Ramos (cell line): ENCODE measurements at regions not wholly inside any gene's neighbourhood (a gene's known extent, or its start where the extent isn't known, plus 50 kb on each side); places are given as distances from the start of the nearest gene placed in this dataset.

Source experiments
- in situ Hi-C: fragments of 300-500 bp; cut with MboI; formaldehyde crosslinking; loops from one replicate; pipeline ENCODE4 v1.14.3; 2022; ENCODE audit warnings: low sequenced_read_pairs; ENCODE audit not compliant: unreplicated experiment

DNA sequence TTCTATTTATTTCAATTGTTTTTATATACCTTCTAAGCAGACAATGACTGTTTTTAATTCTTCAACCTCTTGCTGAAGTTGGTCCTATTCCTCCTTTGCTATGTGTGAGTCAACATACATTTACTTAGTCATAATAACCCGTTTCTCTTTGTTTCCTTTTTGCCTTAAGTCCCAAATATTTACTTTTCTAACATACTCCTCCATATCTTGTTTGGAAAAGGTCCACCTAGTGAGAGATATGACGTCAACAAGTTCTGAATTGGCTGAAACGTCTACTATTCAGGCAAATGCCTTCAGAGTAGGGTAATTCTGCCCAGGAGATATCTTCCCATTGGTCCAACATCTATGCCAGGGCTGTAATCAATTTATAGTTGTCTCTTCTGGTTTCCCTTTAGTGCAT is 179.3 kb upstream of the GEMIN8 start:
- in situ Hi-C loops: no loop called here

DNA sequence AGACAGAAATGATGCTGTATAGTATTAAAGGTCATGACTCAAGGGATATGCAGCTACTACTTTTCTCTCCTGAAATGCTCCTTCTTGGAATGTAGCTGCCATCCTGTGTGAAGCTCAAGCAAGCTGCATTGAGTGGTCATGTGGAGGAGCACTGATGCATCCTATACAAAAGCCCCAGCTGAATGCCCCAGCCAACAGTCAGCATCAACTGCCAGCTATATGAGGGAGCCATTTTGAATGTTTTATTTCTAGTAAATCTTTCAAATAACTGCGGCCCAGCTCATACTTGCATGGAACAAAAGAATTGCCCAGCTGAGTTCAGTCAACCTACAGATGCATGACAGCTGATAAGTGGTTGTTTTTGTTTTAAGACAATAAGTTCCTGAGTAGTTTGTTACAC is 165.0 kb upstream of the GEMIN8 start:
- in situ Hi-C loops: no loop called here

DNA sequence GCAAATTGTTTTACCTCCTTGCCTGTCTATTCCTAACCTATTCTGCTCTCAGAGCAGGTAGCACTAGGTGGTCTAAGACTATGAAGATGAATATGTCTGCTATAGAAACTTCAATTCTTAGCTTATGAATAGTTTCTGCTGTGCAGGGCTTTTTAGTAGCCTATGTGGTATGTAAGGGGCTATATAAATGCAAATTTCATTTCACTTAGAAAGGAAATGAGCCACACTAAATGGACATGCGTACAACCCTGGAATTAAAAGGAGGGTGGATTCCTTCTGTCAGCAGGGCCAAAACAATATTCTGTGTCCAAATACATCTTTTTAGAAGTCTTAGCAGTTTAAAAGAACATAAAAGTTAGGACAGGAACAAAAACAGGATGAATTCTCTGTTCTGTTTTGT is 163.9 kb upstream of the GEMIN8 start:
- in situ Hi-C loops: no loop called here

DNA sequence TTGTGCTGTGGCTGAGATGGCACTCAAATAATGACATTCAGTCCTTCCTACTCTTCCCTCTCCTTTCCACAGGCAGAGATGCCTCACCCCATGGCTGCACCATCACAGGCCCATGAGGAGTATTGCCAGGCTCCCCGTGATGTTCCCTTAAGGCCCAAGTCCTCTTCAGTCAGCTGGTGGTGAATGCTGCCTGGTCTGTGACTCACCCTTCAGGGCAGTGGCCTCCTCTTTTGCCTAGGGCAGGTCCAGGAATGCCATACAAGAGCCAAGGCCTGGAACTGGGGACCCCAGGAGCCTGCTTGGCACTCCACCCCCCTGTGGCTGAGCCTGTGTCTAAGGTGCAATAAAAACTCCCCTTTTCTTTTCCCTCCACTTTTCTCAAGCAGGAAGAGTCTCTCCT is 144.2 kb upstream of the GEMIN8 start:
- in situ Hi-C loops: no loop called here

DNA sequence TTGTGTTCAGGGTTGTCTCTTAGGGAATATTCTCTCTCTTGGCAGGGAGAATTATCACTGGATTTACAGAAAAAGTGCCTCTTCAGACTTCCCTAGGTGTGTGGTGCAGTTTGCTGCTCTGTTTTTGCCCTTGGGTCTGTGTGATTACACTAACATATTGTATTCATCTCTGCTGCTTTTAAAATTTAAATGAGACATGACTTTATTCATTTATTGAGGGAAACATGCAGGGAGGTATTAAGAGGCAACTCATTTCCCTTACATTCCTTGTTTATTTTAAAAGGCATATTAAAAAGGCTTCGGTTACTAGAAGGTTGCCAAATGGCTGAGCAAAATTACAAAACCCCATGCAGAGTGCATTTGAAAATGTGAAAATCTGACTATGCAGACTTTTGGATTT is 135.1 kb upstream of the GEMIN8 start:
- in situ Hi-C loops: no loop called here

DNA sequence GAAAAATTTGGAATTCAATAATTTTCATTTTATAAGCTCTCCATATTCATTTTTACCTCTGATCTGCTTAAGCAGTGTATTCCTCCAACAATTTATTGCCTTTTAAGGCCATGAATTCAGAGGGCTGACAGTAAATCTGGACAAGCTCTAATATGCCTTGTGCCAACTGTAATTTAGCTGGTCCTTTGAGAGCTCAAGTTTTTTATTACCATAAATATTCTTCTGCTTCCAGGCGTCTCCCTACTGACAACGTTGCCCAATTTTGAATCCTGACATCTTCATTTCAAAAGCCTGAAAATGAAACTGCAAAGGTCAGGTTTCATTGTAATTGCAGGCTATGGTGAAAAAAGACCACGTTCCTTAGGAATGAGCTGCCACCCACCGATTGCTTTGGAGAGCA is 95.8 kb upstream of the GEMIN8 start:
- in situ Hi-C loops: no loop called here

DNA sequence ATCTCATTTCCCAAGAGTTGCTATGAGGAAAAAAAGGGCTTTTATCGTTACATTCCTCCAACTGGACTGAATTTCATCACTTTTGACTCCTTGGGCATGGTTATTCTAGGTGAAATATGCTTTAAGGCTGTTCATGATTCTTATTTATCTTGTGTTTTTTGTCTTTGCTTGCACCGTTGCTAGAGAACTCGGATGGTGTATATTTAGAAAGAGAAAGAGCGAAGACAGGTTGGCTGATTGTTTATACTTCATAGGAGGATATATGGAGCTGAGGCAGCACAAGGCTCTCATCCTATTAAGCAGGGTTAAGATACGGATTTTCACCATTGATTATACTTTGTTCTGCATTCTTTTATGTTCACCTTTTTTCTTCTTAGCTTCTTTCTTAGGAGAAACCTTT is 94.9 kb upstream of the GEMIN8 start:
- in situ Hi-C loops: no loop called here

DNA sequence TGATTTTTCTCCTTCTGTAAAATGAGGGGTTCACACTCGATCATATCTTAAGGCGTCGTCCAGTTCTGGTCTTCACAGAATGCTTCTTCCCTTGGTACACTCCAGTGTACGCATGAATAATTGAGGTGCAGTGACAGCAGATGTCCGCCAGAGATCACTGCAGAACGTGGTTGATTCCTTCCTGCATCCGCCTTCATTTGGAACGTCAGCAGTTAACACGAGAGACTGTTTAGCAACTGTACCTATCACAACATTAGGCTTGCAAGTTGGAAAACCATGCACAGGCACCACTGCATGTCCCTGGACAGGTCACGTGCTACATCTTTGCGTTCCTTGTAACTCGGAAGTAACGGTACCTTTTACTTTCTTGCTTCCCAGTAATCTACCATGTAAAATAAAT is 66.0 kb upstream of the GEMIN8 start:
- in situ Hi-C loops: loop anchor here (25.0 kb wide), 1 partner anchor 1042 kb away; no protein-coding TSS in a partner anchor

DNA sequence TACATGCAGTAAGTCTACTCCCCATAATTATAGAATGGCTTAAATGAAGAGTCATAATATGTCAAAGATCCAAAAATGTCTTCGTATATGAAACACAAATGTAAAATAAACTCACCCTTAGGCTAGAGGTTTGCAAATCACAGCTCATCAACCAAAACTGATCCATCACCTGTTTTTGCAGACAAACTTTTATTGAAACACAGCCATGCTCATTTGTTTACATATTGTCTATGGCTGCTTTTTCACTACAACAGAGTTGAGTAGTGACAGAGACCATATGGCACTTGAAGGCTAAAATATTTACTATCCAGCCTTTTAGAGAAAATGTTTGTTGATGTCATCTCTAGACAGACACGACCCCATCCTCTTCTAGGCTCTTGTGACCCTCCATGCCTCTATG is 64.5 kb upstream of the GEMIN8 start:
- in situ Hi-C loops: loop anchor here (25.0 kb wide), 1 partner anchor 1043 kb away; no protein-coding TSS in a partner anchor

DNA sequence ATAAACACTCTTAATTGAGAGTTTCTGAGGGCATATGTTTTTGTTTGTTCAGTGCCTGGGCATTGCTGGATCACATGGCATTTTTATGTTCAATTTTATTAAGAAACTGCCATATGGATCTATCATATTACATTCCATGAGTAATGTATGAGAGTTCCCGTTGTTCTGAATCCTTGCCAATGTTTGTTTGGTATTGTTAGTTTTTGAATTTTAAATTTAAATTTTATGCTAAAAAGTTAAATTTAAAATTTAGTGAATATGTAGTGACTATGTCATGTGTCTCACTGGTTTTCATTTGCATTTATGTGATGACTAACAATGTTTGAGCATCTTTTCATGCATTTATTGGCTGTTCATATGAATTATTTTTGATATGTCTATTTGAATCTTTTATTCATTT is 54.8 kb upstream of the GEMIN8 start:
- in situ Hi-C loops: loop anchor here (25.0 kb wide), 1 partner anchor 1053 kb away; no protein-coding TSS in a partner anchor

DNA sequence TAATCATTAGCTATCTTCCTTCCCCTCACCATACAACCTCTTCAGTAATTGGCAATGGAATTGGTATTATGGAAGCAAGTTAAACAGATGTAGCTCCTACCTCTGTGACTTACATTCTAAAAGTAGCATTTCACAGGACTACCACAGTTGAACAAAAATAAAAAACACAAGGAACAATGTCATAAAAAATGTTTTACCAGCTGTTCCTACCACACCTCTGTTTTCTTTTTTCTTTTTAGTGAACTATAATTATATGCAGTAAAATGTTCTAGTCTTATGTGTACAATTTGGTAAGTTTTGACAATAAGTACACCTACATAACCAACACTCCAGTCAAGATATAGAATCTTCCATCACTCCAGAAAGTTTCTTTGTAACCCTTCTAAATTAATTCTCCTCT is 54.1 kb upstream of the GEMIN8 start:
- in situ Hi-C loops: loop anchor here (25.0 kb wide), 1 partner anchor 1054 kb away; no protein-coding TSS in a partner anchor

DNA sequence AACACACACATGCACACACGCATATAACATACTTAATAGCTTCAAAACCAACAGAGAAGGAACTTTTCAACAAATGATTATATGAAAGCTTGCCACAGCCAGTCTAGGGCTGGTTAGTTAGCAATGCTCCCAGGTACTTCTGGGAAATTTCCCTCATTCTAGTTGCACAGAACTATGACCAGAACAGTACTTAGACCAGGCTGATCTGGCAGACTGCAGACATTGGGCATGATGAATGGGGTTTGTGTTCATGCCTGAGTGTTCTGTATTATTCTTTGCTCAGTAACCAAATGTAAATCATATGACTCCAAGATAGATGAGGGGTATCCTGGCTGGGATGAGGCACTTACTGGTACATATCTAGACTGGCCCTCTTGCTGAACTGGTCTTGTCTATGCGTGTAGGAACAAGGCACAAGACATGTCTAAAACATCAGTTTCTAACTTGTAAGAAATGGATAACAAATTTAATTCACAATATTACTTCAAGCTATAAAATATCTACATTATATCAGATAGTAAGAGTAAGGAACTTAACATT is 50.3 kb upstream of the GEMIN8 start:
- in situ Hi-C loops: loop anchor here (25.0 kb wide), 1 partner anchor 1057 kb away; no protein-coding TSS in a partner anchor
